ENCODE measurements at regions not wholly inside any gene's neighbourhood (a gene's known extent, or its start where the extent isn't known, plus 50 kb on each side); places are given as distances from the start of the nearest gene placed in this dataset.

DNA sequence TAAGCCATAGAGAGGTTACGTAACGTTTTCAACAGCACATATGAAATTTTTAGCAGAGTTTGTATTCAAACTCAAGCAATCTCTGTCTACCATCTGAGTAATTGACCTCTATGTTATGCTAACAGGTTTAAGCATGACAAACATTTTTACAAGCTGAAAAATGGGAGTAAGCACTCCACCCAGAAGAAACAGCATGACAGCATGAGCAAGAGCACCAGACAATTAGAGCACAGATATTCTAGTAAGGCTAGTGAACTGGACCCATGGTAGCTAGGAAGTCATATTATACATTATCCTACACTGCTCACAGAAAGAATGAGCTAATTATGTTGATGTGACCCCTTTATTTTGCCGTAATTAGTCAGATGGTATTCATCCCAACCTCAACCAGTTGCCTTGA is 200.5 kb downstream of the PABPC4L start:
- H3K4me3 ChIP-seq: no peak overlapping the region
- TF ChIP-seq POLR2A (IDR thresholded peaks at IDR 0.05): no peak
- TF ChIP-seq POLR2AphosphoS5 (IDR thresholded peaks at IDR 0.05; ENCODE audit: insufficient read depth in 1 of 2, low read depth in 1 of 2): no peak
- TF ChIP-seq, protein P1, sequence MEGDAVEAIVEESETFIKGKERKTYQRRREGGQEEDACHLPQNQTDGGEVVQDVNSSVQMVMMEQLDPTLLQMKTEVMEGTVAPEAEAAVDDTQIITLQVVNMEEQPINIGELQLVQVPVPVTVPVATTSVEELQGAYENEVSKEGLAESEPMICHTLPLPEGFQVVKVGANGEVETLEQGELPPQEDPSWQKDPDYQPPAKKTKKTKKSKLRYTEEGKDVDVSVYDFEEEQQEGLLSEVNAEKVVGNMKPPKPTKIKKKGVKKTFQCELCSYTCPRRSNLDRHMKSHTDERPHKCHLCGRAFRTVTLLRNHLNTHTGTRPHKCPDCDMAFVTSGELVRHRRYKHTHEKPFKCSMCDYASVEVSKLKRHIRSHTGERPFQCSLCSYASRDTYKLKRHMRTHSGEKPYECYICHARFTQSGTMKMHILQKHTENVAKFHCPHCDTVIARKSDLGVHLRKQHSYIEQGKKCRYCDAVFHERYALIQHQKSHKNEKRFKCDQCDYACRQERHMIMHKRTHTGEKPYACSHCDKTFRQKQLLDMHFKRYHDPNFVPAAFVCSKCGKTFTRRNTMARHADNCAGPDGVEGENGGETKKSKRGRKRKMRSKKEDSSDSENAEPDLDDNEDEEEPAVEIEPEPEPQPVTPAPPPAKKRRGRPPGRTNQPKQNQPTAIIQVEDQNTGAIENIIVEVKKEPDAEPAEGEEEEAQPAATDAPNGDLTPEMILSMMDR (IDR thresholded peaks at IDR 0.05): no peak
- intact Hi-C loops (cut with DNase I): no loop called here
- no peaks in the 10 kb centered on the region for H3K4me1 ChIP-seq
- no peak overlapping the region for H3K27ac ChIP-seq
- H3K36me3 ChIP-seq: no peaks in the 10 kb centered on the region
- H3K9me3 ChIP-seq: no peaks in the 10 kb centered on the region
- no peak for DNase-seq (ENCODE audit: extremely low spot score in 2 of 2)
- H3K27me3 ChIP-seq: no peaks in the 10 kb centered on the region

DNA sequence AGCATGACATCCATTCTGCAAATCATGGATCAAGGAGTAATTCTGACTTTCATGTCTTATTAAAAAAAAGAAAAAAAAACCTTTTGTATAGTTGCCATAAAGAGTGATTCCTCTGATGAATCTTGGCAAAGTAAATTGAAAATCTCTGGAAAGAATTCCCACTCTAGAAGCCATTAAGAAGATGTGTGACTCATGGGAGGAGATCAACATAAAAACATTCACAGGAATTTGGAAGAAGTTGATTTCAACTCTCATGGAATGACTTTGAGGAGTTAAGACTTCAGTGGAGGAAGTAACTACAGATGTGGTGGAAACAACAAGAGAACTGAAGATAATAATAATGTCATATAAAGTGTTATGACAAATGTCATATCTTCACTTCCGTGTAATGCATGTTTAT is 204.2 kb downstream of the PABPC4L start:
- no peaks in the 10 kb centered on the region for H3K9me3 ChIP-seq
- no peaks in the 10 kb centered on the region for H3K27me3 ChIP-seq
- no peaks in the 10 kb centered on the region for H3K4me1 ChIP-seq
- DNase-seq (ENCODE audit: extremely low spot score in 2 of 2): no peak
- TF ChIP-seq, protein P1 (IDR thresholded peaks at IDR 0.05): no peak
- TF ChIP-seq POLR2A (IDR thresholded peaks at IDR 0.05): no peak
- no peak for TF ChIP-seq POLR2AphosphoS5 (IDR thresholded peaks at IDR 0.05; ENCODE audit: insufficient read depth in 1 of 2, low read depth in 1 of 2)
- no peak overlapping the region for H3K27ac ChIP-seq
- H3K4me3 ChIP-seq: no peak overlapping the region
- H3K36me3 ChIP-seq: no peaks in the 10 kb centered on the region
- intact Hi-C loops (cut with DNase I): no loop called here

- TF ChIP-seq POLR2AphosphoS5 (IDR thresholded peaks at IDR 0.05; ENCODE audit: insufficient read depth in 1 of 2, low read depth in 1 of 2) (no peak), POLR2A (IDR thresholded peaks at IDR 0.05) (no peak)
- TF ChIP-seq, protein P1 (IDR thresholded peaks at IDR 0.05): no peak
- Histone ChIP-seq H3K4me1 (no peaks in the 10 kb centered on the region), H3K27me3 (no peaks in the 10 kb centered on the region), H3K36me3 (no peaks in the 10 kb centered on the region), H3K9me3 (no peaks in the 10 kb centered on the region), H3K4me3 (no peak overlapping the region), H3K27ac (no peak overlapping the region)
- intact Hi-C loops (cut with DNase I): no loop called here
- DNase-seq (ENCODE audit: extremely low spot score in 2 of 2): no peak
Observed at GRCh38 chr4:133996431-133997121, 205.0 kb downstream of the PABPC4L start.

DNA sequence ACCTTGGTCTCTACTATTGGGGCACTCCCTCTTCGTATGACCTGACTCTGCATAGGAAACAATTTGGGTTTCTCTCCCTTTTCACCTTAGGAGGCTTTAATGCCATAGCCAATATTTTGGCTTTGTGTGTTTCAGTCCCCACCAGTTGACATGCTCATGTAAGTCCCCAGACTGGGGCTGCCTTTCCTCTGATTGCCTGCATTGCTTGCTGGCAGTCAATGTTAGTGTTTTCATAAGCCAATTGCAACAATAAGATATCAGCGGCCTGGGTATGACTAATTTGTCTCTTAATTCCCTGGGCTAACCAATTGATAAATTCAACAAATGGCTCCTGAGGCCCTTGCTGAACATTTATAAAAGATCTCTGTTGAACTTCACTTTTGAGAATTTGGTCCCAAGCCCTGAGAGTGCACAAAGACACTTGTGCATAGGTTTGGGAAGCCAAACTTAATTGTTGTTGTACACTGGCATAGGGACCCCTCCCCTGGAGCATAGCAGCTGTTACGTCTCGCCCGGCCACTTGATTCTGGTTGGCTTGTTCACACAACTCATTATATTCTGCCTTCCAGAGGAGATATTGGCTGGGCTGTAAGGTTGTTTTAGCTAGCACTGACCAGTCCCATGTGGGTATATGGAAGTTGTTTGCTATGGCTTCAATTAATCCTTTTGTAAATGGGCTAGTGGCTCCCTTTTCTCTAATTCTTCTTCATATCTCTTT is 206.2 kb downstream of the PABPC4L start:
- no peaks in the 10 kb centered on the region for H3K27me3 ChIP-seq
- H3K4me3 ChIP-seq: no peak overlapping the region
- DNase-seq (ENCODE audit: extremely low spot score in 2 of 2): no peak
- TF ChIP-seq, protein P1 (IDR thresholded peaks at IDR 0.05): no peak
- TF ChIP-seq POLR2A (IDR thresholded peaks at IDR 0.05) (no peak), POLR2AphosphoS5 (IDR thresholded peaks at IDR 0.05; ENCODE audit: insufficient read depth in 1 of 2, low read depth in 1 of 2) (no peak)
- H3K4me1 ChIP-seq: no peaks in the 10 kb centered on the region
- H3K27ac ChIP-seq: no peak overlapping the region
- intact Hi-C loops (cut with DNase I): no loop called here
- H3K36me3 ChIP-seq: no peaks in the 10 kb centered on the region
- no peaks in the 10 kb centered on the region for H3K9me3 ChIP-seq
